ENCODE measurements at regions not wholly inside any gene's neighbourhood (a gene's known extent, or its start where the extent isn't known, plus 50 kb on each side); places are given as distances from the start of the nearest gene placed in this dataset.

DNA sequence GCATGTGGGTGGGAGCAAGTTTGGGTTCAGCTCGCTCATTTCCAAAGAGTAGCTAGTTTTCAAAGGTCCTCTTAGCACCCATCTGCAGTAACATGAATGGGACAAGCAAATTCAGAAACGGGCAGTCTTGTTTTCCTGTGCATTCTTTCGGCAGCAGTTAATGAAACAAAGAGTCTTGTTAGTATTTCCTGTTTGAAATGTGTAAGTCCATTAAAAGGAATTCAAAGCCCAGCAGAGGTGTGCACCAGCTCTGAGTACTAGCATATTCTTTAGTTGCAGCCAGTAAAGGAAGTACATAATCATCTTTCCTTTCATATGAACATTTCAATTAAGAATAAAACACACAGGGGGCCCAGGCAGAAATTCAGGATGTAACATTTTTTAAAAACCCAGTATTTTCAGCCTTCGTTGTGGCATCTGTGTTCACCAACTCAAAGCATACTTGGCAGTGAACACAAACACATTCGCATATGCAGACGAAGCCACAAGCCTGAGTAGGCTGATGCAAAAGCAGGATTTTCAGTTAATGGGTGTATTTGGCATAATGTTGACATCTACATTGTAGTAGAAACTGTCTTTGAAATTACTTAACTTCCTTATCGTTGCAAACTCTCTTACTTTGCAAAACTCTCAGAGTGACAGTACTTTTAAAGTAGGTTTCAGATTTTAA is 570.0 kb upstream of the FLRT2 start:
- H3K79me2 ChIP-seq (ENCODE audit: insufficient read depth, low read depth, low read length), result no peaks in the 10 kb centered on the region
- intact Hi-C loops (cut with micrococcal nuclease; ENCODE audit: unreplicated experiment), result no loop called here
- no peak overlapping the region for H3K4me2 ChIP-seq (ENCODE audit: low read length)
- no TSS peak for BruUV-seq (replicated peaks)
- H3K4me1 ChIP-seq (ENCODE audit: insufficient read depth, low read length, poor library complexity, severe bottlenecking), result no peaks in the 10 kb centered on the region
- no peak overlapping the region for H2AFZ ChIP-seq (ENCODE audit: low read length)
- POLR2A ChIA-PET, result no interaction called here
- no peaks in the 10 kb centered on the region for H3K36me3 ChIP-seq (ENCODE audit: insufficient read depth, low read length)
- no peaks in the 10 kb centered on the region for H4K20me1 ChIP-seq (ENCODE audit: insufficient read depth, low read length)
- no peak for DNase-seq (ENCODE audit: low spot score)
- CTCF ChIA-PET (ENCODE audit: unreplicated experiment), result no interaction called here
- TF ChIP-seq EZH2phosphoT487 (IDR thresholded peaks at IDR 0.05; ENCODE audit: borderline replicate concordance, low read depth, low read length), result no peak
- TF ChIP-seq, protein P1, sequence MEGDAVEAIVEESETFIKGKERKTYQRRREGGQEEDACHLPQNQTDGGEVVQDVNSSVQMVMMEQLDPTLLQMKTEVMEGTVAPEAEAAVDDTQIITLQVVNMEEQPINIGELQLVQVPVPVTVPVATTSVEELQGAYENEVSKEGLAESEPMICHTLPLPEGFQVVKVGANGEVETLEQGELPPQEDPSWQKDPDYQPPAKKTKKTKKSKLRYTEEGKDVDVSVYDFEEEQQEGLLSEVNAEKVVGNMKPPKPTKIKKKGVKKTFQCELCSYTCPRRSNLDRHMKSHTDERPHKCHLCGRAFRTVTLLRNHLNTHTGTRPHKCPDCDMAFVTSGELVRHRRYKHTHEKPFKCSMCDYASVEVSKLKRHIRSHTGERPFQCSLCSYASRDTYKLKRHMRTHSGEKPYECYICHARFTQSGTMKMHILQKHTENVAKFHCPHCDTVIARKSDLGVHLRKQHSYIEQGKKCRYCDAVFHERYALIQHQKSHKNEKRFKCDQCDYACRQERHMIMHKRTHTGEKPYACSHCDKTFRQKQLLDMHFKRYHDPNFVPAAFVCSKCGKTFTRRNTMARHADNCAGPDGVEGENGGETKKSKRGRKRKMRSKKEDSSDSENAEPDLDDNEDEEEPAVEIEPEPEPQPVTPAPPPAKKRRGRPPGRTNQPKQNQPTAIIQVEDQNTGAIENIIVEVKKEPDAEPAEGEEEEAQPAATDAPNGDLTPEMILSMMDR (conservative IDR thresholded peaks at IDR 0.05; ENCODE audit: low read length), result no peak
- no peaks in the 10 kb centered on the region for H3K9me3 ChIP-seq (ENCODE audit: low read length)
- H3K9me2 ChIP-seq (ENCODE audit: insufficient read depth, low read length), result no peaks in the 10 kb centered on the region
- H3K27ac ChIP-seq (ENCODE audit: low read depth, low read length, poor library complexity, severe bottlenecking), result no peak overlapping the region
- H3K4me3 ChIP-seq (ENCODE audit: low read depth, low read length, poor library complexity, severe bottlenecking), result no peak overlapping the region

DNA sequence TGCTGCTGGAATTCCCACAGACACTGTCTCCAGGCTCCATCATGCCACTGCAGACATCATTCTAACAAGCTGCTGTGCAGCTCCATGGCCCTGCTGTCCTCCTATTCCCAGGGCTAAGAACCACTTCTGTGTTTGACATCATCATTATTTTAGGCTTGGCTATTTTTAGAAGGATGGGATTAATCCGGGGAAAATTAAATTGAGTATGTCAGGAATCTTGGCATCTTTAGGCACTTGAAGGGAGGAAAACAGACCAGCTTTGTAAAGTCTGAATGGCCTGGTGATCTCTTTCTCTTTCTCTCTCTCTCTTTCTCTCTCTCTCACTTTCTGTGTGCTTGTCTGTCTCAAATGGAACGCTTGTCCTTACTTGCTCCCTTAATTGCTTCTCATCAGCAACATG is 568.3 kb upstream of the FLRT2 start:
- Histone ChIP-seq H3K4me2 (ENCODE audit: low read length) (no peak overlapping the region), H4K20me1 (ENCODE audit: insufficient read depth, low read length) (no peaks in the 10 kb centered on the region), H3K9me3 (ENCODE audit: low read length) (no peaks in the 10 kb centered on the region), H3K79me2 (ENCODE audit: insufficient read depth, low read depth, low read length) (no peaks in the 10 kb centered on the region), H2AFZ (ENCODE audit: low read length) (no peak overlapping the region), H3K4me3 (ENCODE audit: low read depth, low read length, poor library complexity, severe bottlenecking) (no peak overlapping the region), H3K9me2 (ENCODE audit: insufficient read depth, low read length) (no peaks in the 10 kb centered on the region), H3K36me3 (ENCODE audit: insufficient read depth, low read length) (no peaks in the 10 kb centered on the region), H3K27ac (ENCODE audit: low read depth, low read length, poor library complexity, severe bottlenecking) (no peak overlapping the region), H3K4me1 (ENCODE audit: insufficient read depth, low read length, poor library complexity, severe bottlenecking) (no peaks in the 10 kb centered on the region)
- intact Hi-C loops (cut with micrococcal nuclease; ENCODE audit: unreplicated experiment), result no loop called here
- DNase-seq (ENCODE audit: low spot score), result no peak
- POLR2A ChIA-PET, result interaction anchor here (0.6 to 0.7 kb wide), 2 partner anchors 19 to 579 kb away, joined by 3 to 4 read pairs; no protein-coding TSS in a partner anchor
- CTCF ChIA-PET (ENCODE audit: unreplicated experiment), result no interaction called here
- TF ChIP-seq, protein P1 (conservative IDR thresholded peaks at IDR 0.05; ENCODE audit: low read length), result no peak
- no peak for TF ChIP-seq EZH2phosphoT487 (IDR thresholded peaks at IDR 0.05; ENCODE audit: borderline replicate concordance, low read depth, low read length)
- BruUV-seq (replicated peaks), result no TSS peak

DNA sequence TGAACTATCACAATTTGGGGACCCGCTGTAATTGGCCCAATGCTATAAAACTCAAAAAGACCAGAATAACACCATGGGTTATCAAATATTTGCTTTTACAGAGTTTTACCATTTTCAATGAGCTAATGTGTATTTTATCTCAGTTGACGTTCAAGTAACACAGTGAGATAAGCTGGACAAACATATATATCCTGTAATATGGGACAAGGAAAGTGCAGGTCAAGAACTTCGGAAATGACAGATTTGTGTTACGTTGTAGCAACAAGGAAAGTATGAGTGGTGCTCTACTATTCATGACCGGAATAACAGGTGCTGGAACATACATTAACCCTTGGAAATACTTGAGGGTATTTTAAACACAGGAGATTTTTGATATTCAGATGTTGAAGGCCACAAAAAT is 566.4 kb upstream of the FLRT2 start:
- TF ChIP-seq, protein P1 (conservative IDR thresholded peaks at IDR 0.05; ENCODE audit: low read length), result no peak
- TF ChIP-seq EZH2phosphoT487 (IDR thresholded peaks at IDR 0.05; ENCODE audit: borderline replicate concordance, low read depth, low read length), result no peak
- no TSS peak for BruUV-seq (replicated peaks)
- POLR2A ChIA-PET, result no interaction called here
- no peak for DNase-seq (ENCODE audit: low spot score)
- no peaks in the 10 kb centered on the region for H3K36me3 ChIP-seq (ENCODE audit: insufficient read depth, low read length)
- no peaks in the 10 kb centered on the region for H3K79me2 ChIP-seq (ENCODE audit: insufficient read depth, low read depth, low read length)
- H3K9me3 ChIP-seq (ENCODE audit: low read length), result no peaks in the 10 kb centered on the region
- no peaks in the 10 kb centered on the region for H4K20me1 ChIP-seq (ENCODE audit: insufficient read depth, low read length)
- H2AFZ ChIP-seq (ENCODE audit: low read length), result no peak overlapping the region
- no peak overlapping the region for H3K4me2 ChIP-seq (ENCODE audit: low read length)
- CTCF ChIA-PET (ENCODE audit: unreplicated experiment), result no interaction called here
- no peaks in the 10 kb centered on the region for H3K4me1 ChIP-seq (ENCODE audit: insufficient read depth, low read length, poor library complexity, severe bottlenecking)
- intact Hi-C loops (cut with micrococcal nuclease; ENCODE audit: unreplicated experiment), result no loop called here
- no peaks in the 10 kb centered on the region for H3K9me2 ChIP-seq (ENCODE audit: insufficient read depth, low read length)
- no peak overlapping the region for H3K27ac ChIP-seq (ENCODE audit: low read depth, low read length, poor library complexity, severe bottlenecking)
- H3K4me3 ChIP-seq (ENCODE audit: low read depth, low read length, poor library complexity, severe bottlenecking), result no peak overlapping the region

All from OCI-LY7 (cell line).